ENCODE measurements at regions not wholly inside any gene's neighbourhood (a gene's known extent, or its start where the extent isn't known, plus 50 kb on each side); places are given as distances from the start of the nearest gene placed in this dataset.

- Histone ChIP-seq H3K27me3 (replicated peaks in 1 of 2; ENCODE audit: control insufficient read depth in 2 of 2, insufficient read depth in 2 of 2, low read length in 1 of 2) (no peaks in the 10 kb centered on the region), H3K36me3 (ENCODE audit: control insufficient read depth in 2 of 2, insufficient read depth in 2 of 2, low read length in 1 of 2) (no peaks in the 10 kb centered on the region), H3K4me3 (no peak overlapping the region), H2AFZ (ENCODE audit: control insufficient read depth, low read depth, low read length) (no peak overlapping the region), H3K4me2 (ENCODE audit: control insufficient read depth, insufficient read depth) (no peak overlapping the region), H4K20me1 (ENCODE audit: control insufficient read depth, insufficient read depth) (no peaks in the 10 kb centered on the region), H3K4me1 (ENCODE audit: control insufficient read depth, insufficient read depth, low read length) (no peaks in the 10 kb centered on the region), H3K9me3 (replicated peaks; ENCODE audit: control insufficient read depth, insufficient read depth, low read length) (no peaks in the 10 kb centered on the region), H3K27ac (ENCODE audit: control insufficient read depth, insufficient read depth) (no peak overlapping the region), H3K79me2 (ENCODE audit: control insufficient read depth, insufficient read depth, low read length) (no peaks in the 10 kb centered on the region), H3K9ac (ENCODE audit: control insufficient read depth, insufficient read depth, low read length) (no peak overlapping the region)
- TF ChIP-seq CBFB (IDR thresholded peaks at IDR 0.05; ENCODE audit: low read depth), result no peak
- TF ChIP-seq JUND (IDR thresholded peaks at IDR 0.05; ENCODE audit: low read depth, low read length), result no peak
- TF ChIP-seq ETV6 (conservative IDR thresholded peaks at IDR 0.05 in 1 of 2, IDR thresholded peaks at IDR 0.05 in 1 of 2; ENCODE audit: borderline replicate concordance in 1 of 2, low read depth in 1 of 2), result no peak
- TF ChIP-seq, protein P1, sequence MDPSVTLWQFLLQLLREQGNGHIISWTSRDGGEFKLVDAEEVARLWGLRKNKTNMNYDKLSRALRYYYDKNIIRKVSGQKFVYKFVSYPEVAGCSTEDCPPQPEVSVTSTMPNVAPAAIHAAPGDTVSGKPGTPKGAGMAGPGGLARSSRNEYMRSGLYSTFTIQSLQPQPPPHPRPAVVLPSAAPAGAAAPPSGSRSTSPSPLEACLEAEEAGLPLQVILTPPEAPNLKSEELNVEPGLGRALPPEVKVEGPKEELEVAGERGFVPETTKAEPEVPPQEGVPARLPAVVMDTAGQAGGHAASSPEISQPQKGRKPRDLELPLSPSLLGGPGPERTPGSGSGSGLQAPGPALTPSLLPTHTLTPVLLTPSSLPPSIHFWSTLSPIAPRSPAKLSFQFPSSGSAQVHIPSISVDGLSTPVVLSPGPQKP (IDR thresholded peaks at IDR 0.05; ENCODE audit: low read depth, low read length), result no peak
- TF ChIP-seq, protein P2, sequence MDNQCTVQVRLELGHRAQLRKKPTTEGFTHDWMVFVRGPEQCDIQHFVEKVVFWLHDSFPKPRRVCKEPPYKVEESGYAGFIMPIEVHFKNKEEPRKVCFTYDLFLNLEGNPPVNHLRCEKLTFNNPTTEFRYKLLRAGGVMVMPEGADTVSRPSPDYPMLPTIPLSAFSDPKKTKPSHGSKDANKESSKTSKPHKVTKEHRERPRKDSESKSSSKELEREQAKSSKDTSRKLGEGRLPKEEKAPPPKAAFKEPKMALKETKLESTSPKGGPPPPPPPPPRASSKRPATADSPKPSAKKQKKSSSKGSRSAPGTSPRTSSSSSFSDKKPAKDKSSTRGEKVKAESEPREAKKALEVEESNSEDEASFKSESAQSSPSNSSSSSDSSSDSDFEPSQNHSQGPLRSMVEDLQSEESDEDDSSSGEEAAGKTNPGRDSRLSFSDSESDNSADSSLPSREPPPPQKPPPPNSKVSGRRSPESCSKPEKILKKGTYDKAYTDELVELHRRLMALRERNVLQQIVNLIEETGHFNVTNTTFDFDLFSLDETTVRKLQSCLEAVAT (IDR thresholded peaks at IDR 0.05), result no peak
- no peak for TF ChIP-seq SP1 (IDR thresholded peaks at IDR 0.05; ENCODE audit: low read depth, low read length)
- no peak for TF ChIP-seq EGR1 (IDR thresholded peaks at IDR 0.05; ENCODE audit: borderline replicate concordance in 1 of 2, low read depth in 2 of 2, low read length in 2 of 2)
- no peak for TF ChIP-seq ASH2L (IDR thresholded peaks at IDR 0.05; ENCODE audit: borderline replicate concordance, low read depth)
- no peak for TF ChIP-seq IKZF1 (conservative IDR thresholded peaks at IDR 0.05)
- no peak for TF ChIP-seq HCFC1 (IDR thresholded peaks at IDR 0.05; ENCODE audit: low read length)
- TF ChIP-seq SMAD1 (IDR thresholded peaks at IDR 0.05; ENCODE audit: low read depth, partially characterized antibody), result no peak
- no peak for TF ChIP-seq FOXM1 (IDR thresholded peaks at IDR 0.05; ENCODE audit: low read depth, low read length)
- TF ChIP-seq EED (IDR thresholded peaks at IDR 0.05; ENCODE audit: low read depth), result no peak
- TF ChIP-seq E2F8 (IDR thresholded peaks at IDR 0.05; ENCODE audit: low read depth, partially characterized antibody), result no peak
- TF ChIP-seq, protein P3, sequence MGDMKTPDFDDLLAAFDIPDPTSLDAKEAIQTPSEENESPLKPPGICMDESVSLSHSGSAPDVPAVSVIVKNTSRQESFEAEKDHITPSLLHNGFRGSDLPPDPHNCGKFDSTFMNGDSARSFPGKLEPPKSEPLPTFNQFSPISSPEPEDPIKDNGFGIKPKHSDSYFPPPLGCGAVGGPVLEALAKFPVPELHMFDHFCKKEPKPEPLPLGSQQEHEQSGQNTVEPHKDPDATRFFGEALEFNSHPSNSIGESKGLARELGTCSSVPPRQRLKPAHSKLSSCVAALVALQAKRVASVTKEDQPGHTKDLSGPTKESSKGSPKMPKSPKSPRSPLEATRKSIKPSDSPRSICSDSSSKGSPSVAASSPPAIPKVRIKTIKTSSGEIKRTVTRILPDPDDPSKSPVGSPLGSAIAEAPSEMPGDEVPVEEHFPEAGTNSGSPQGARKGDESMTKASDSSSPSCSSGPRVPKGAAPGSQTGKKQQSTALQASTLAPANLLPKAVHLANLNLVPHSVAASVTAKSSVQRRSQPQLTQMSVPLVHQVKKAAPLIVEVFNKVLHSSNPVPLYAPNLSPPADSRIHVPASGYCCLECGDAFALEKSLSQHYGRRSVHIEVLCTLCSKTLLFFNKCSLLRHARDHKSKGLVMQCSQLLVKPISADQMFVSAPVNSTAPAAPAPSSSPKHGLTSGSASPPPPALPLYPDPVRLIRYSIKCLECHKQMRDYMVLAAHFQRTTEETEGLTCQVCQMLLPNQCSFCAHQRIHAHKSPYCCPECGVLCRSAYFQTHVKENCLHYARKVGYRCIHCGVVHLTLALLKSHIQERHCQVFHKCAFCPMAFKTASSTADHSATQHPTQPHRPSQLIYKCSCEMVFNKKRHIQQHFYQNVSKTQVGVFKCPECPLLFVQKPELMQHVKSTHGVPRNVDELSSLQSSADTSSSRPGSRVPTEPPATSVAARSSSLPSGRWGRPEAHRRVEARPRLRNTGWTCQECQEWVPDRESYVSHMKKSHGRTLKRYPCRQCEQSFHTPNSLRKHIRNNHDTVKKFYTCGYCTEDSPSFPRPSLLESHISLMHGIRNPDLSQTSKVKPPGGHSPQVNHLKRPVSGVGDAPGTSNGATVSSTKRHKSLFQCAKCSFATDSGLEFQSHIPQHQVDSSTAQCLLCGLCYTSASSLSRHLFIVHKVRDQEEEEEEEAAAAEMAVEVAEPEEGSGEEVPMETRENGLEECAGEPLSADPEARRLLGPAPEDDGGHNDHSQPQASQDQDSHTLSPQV (IDR thresholded peaks at IDR 0.05), result no peak
- TF ChIP-seq POLR2A (IDR thresholded peaks at IDR 0.05; ENCODE audit: low read depth, low read length), result no peak
- BruUV-seq (replicated peaks), result no TSS peak
- DNase-seq (ENCODE audit: low read depth, low spot score), result no peak
- ATAC-seq, result no peak
- ChIA-PET SMC1A (ENCODE audit: uncharacterized antibody, unreplicated experiment) (no interaction called here), POLR2A (no interaction called here), RAD21 (ENCODE audit: unreplicated experiment) (no interaction called here), CTCF (no interaction called here)
- WGBS (ENCODE audit: insufficient coverage, insufficient replicate concordance, low lambda C conversion rate, missing lambda C conversion rate), result 68% methylated on average over 5 of the region's 5 CpGs
- intact Hi-C loops (cut with micrococcal nuclease; ENCODE audit: unreplicated experiment), result no loop called here
- in situ Hi-C loops (cut with MboI), result no loop called here
- FAIRE-seq, result no peak
Measured at GRCh38 chr6:152874267-152874666, 108.6 kb downstream of the FBXO5 start.
